Spleen (tissue), 11 donors: ENCODE measurements at regions not wholly inside any gene's neighbourhood (a gene's known extent, or its start where the extent isn't known, plus 50 kb on each side); places are given as distances from the start of the nearest gene placed in this dataset.

ENCODE experiments used
- DNase-seq: peaks from one replicate; pipeline ENCODE4 v3.0.0-alpha.2; 2020
- H3K27ac ChIP-seq, 8 donors: fragments of 200-600 bp; sonication (generic) in 7 of 8; 1 replicate in 4 of 8; 2 replicates in 4 of 8; pipeline versions ENCODE4 v1.5.0 to v1.8.0; 2016 to 2021; ENCODE audit warnings: inconsistent platforms in 4 of 8, mild to moderate bottlenecking in 4 of 8, moderate library complexity in 1 of 8
- H3K27me3 ChIP-seq, 7 donors: fragments of 200-600 bp; sonication (generic) in 6 of 7; replicated peaks in 1 of 7; 1 replicate in 4 of 7; 2 replicates in 3 of 7; pipeline versions ENCODE4 v1.5.0 to v1.8.0; 2016 to 2021; ENCODE audit warnings: inconsistent platforms in 3 of 7, mild to moderate bottlenecking in 1 of 7
- H3K36me3 ChIP-seq, 6 donors: fragments of 200-600 bp; sonication (generic) in 5 of 6; 1 replicate in 4 of 6; 2 replicates in 2 of 6; pipeline versions ENCODE4 v1.5.0 to v1.8.0; 2016 to 2021; ENCODE audit warnings: inconsistent platforms in 2 of 6
- H3K4me1 ChIP-seq, 6 donors: fragments of 200-600 bp; sonication (generic) in 5 of 6; 1 replicate in 3 of 6; 2 replicates in 3 of 6; pipeline versions ENCODE4 v1.5.0 to v1.8.0; 2016 to 2021; ENCODE audit warnings: inconsistent platforms in 3 of 6
- H3K4me3 ChIP-seq, 8 donors: fragments of 200-600 bp; sonication (generic) in 7 of 8; 1 replicate in 4 of 8; 2 replicates in 4 of 8; pipeline versions ENCODE4 v1.5.0 to v1.8.0; 2016 to 2021; ENCODE audit warnings: inconsistent platforms in 4 of 8, mild to moderate bottlenecking in 4 of 8, moderate library complexity in 2 of 8
- H3K9me3 ChIP-seq, 8 donors: fragments of 200-600 bp; sonication (generic) in 7 of 8; 1 replicate in 4 of 8; 2 replicates in 4 of 8; pipeline versions ENCODE4 v1.5.0 to v1.8.0; 2016 to 2021; ENCODE audit warnings: inconsistent platforms in 4 of 8
- CTCF ChIP-seq, 11 experiments: fragments of 200-600 bp in 7 of 11; fragments of 450-650 bp in 4 of 11; sonication (generic) in 4 of 11; IDR thresholded peaks in 8 of 11; conservative IDR thresholded peaks in 3 of 11; 1 replicate in 7 of 11; 2 replicates in 4 of 11; pipeline versions ENCODE4 v1.4.0 to v1.8.0; 2016 to 2021; ENCODE audit warnings: antibody characterized with exemption in 11 of 11, inconsistent platforms in 4 of 11, mild to moderate bottlenecking in 1 of 11
- POLR2A ChIP-seq, 3 donors: fragments of 450-650 bp; IDR thresholded peaks; one replicate each; pipeline ENCODE4 v1.5.1; 2017; ENCODE audit warnings: antibody characterized with exemption in 3 of 3, mild to moderate bottlenecking in 1 of 3
- POLR2AphosphoS5 ChIP-seq, 3 donors: sonication (generic); formaldehyde crosslinking; IDR thresholded peaks; one replicate each; pipeline ENCODE4 v1.5.1; 2017; ENCODE audit warnings: antibody characterized with exemption in 3 of 3
- whole genome bisulfite sequencing, 5 donors: extraction: QIAGEN DNeasy Blood & Tissue Kit in 3 of 5; methylation state at CpG; one replicate each; pipeline versions ENCODE4 v1.1.5 to v1.1.7; 2013 to 2018; 5-methylcytosine and 5-hydroxymethylcytosine counted together
- intact Hi-C: fragments of 100-400 bp; cut with DNase I; formaldehyde crosslinking; loops from one replicate; pipeline ENCODE4 v1.15.0; 2023; ENCODE audit warnings: low total_unique reads
- donor health status: healthy with polysubstance abuse.
- donor health status: DM: no; HTN: no; CAD: no; lungs with moderate emphysema.
- donor health status: DM: no; HTN: no; CAD: no.
- donor health status: Bipolar disorder and iron deficiency.
- donor health status: healthy.
- donor health status: DM: no; HTN: no; CAD: no.
- donor health status: DM: yes; HTN: yes; CAD: no.

- Histone ChIP-seq H3K4me1 (peaks cover 0 to 31% (median 5%) of the 10 kb centered on the region in 6 donors), H3K36me3 (no peaks in the 10 kb centered on the region), H3K4me3 (no peak overlapping the region), H3K27ac (peak overlapping the region in 4 of 8 donors; percentile 20 to 41 (median 24)), H3K27me3 (no peaks in the 10 kb centered on the region), H3K9me3 (peaks cover 0 to 18% (median 5%) of the 10 kb centered on the region in 8 donors)
- DNase-seq = no peak
- 71 to 84% (median 80%) methylated on average over 8 of the region's 8 CpGs for WGBS, 5 donors
- TF ChIP-seq POLR2AphosphoS5 (IDR thresholded peaks at IDR 0.05) (no peak), CTCF (IDR thresholded peaks at IDR 0.05 in 8 of 11, conservative IDR thresholded peaks at IDR 0.05 in 3 of 11) (no peak), POLR2A (IDR thresholded peaks at IDR 0.05) (no peak)
- intact Hi-C loops = no loop called here
Measured at GRCh38 chr2:12199491-12200211, 453.2 kb downstream of the LPIN1 start.

GRCh38 chr2:12201369-12201768, 454.9 kb downstream of the LPIN1 start:
- DNase-seq = no peak
- Histone ChIP-seq H3K36me3 (no peaks in the 10 kb centered on the region), H3K27me3 (no peaks in the 10 kb centered on the region), H3K4me1 (peaks cover 0 to 31% (median 5%) of the 10 kb centered on the region in 6 donors), H3K9me3 (peaks cover 0 to 28% (median 14%) of the 10 kb centered on the region in 8 donors), H3K27ac (no peak overlapping the region), H3K4me3 (no peak overlapping the region)
- TF ChIP-seq POLR2A (IDR thresholded peaks at IDR 0.05) (no peak), CTCF (IDR thresholded peaks at IDR 0.05 in 8 of 11, conservative IDR thresholded peaks at IDR 0.05 in 3 of 11) (no peak), POLR2AphosphoS5 (IDR thresholded peaks at IDR 0.05) (no peak)
- 43 to 53% (median 47%) methylated on average over 6 of the region's 6 CpGs for WGBS, 5 donors
- intact Hi-C loops = no loop called here

- Histone ChIP-seq H3K4me1 (peaks cover 0 to 31% (median 5%) of the 10 kb centered on the region in 6 donors), H3K36me3 (no peaks in the 10 kb centered on the region), H3K27ac (no peak overlapping the region), H3K9me3 (peaks cover 0 to 22% (median 12%) of the 10 kb centered on the region in 8 donors), H3K27me3 (no peaks in the 10 kb centered on the region), H3K4me3 (no peak overlapping the region)
- 76 to 83% (median 77%) methylated on average over 12 of the region's 12 CpGs for WGBS, 5 donors
- no peak for TF ChIP-seq POLR2AphosphoS5 (IDR thresholded peaks at IDR 0.05)
- TF ChIP-seq POLR2A (IDR thresholded peaks at IDR 0.05) = no peak
- no peak for TF ChIP-seq CTCF (IDR thresholded peaks at IDR 0.05 in 8 of 11, conservative IDR thresholded peaks at IDR 0.05 in 3 of 11)
- intact Hi-C loops = no loop called here
- no peak for DNase-seq
Measured at GRCh38 chr2:12202313-12203075, 456.1 kb downstream of the LPIN1 start.

GRCh38 chr2:12203528-12203927, 457.1 kb downstream of the LPIN1 start:
- intact Hi-C loops = no loop called here
- DNase-seq = no peak
- Histone ChIP-seq H3K4me3 (no peak overlapping the region), H3K4me1 (peaks cover 0 to 30% (median 5%) of the 10 kb centered on the region in 6 donors), H3K27ac (no peak overlapping the region), H3K36me3 (no peaks in the 10 kb centered on the region), H3K9me3 (peaks cover 0 to 22% (median 10%) of the 10 kb centered on the region in 8 donors), H3K27me3 (no peaks in the 10 kb centered on the region)
- no peak for TF ChIP-seq CTCF (IDR thresholded peaks at IDR 0.05 in 8 of 11, conservative IDR thresholded peaks at IDR 0.05 in 3 of 11)
- no peak for TF ChIP-seq POLR2AphosphoS5 (IDR thresholded peaks at IDR 0.05)
- no peak for TF ChIP-seq POLR2A (IDR thresholded peaks at IDR 0.05)
- 80 to 98% (median 86%) methylated on average over 2 of the region's 2 CpGs for WGBS, 5 donors
